Cerebellar cortex (tissue), 1 donor: ENCODE measurements at regions not wholly inside any gene's neighbourhood (a gene's known extent, or its start where the extent isn't known, plus 50 kb on each side); places are given as distances from the start of the nearest gene placed in this dataset.
"Not testable (repeated sequence)": the region's sequence is repeated elsewhere in the genome, so short reads cannot be mapped to it uniquely, and the experiment has no call there.

Source experiments
- DNase-seq: peaks from one replicate; pipeline ENCODE4 v3.0.0-alpha.2; 2015; ENCODE audit warnings: low spot score

DNA sequence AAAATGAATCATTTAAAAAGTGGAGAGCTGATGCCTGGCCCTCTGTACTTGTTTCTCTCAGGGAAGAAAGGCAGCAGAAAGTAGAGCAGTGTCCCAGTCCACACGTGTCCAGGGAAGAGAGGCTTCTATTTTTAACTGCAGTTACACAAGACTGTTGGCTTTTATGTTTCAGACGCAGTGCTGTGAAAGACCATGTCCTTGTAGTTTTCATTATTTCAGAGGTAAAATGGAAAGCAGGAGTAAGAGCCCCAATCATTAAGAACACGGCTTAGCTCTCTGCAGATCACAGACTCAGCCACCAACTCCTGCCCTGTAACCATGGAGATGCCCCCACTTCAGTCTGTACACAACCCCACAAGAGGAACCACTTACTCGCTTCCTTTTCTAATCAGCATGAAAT, 336.3 kb downstream of the DAD1 start:
- DNase-seq: peak; percentile 10

DNA sequence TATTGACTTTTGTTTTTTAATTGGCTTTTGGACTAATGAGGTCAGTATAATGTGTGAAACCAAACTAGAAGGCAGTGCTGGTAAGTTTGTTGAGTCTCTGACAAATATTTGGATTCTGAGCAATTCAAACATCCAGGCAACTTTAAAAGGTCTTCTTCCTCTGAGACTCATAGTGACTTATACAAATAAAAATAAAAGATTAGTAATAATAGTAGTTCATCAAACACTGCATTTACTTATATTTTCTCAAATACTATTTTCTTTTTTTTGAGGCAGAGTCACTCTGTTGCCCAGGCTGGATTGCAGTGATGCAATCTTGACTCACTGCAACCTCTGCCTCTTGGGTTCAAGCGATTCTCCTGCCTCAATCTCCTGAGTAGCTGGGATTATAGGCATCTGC, 337.9 kb downstream of the DAD1 start:
- DNase-seq: no peak

DNA sequence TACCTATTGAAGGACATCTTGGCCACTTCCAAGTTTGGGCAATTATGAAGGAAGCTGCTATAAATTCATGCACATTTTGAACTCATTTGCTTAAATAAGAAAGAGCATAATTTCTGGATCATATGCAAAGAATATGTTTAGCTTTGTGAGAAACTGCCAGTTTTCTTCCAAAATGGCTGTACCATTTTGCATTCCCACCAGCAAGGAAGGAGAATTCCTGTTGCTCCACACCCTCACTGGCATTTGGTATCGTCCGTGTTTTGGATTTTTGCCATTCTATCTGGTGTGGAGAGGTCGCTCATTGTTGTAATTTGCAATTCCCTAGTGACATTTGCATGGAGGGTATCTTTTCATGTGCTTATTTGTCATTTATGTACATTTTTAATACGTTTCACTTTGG, 339.3 kb downstream of the DAD1 start:
- DNase-seq: no peak

DNA sequence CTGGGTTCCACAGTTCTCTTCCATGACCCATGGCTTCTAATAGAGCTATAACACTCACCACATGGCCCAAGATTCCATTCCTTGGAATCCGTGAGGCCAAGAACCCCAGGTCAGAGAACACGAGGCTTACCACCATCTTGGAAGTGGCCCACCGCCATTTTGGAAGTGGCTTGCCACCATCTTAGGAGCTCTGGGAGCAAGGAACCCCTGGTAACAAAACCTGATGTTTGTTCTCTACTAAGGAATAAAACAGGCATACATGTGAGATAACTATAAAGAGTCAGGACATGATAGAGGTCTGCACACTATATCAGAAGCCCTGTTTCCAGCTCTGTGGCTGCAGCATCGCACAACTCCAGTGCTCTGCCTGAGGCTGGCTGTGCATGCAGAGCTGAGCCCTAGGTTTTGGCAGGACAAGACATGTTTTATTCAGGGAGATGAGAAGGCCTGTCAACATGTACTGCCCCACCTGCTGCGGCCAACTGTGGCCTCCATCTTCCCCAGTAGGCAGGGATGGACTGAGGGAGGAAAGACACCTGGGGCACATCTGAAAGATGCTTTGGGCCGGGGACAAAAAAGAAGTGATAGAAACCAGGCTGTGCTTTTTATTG, 344.9 kb downstream of the DAD1 start:
- DNase-seq: no peak

DNA sequence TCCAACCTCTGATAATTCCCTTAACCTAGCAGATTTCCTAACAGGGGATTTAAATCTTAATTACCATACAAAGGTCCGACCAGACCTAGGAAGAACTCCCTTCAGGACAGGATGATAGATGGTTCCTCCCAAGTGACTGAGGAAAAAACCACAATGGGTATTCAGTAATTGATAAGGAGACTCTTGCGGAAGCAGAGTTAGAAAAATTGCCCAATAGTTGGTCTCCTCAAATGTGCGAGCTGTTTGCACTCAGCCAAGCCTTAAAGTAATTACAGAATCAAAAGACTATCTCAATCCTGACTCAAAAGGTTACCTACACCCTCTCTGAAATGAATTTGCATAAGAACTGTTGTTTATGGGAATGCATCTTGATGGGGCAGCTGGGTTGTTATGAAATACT, 350.7 kb downstream of the DAD1 start:
- DNase-seq: not testable (repeated sequence)

DNA sequence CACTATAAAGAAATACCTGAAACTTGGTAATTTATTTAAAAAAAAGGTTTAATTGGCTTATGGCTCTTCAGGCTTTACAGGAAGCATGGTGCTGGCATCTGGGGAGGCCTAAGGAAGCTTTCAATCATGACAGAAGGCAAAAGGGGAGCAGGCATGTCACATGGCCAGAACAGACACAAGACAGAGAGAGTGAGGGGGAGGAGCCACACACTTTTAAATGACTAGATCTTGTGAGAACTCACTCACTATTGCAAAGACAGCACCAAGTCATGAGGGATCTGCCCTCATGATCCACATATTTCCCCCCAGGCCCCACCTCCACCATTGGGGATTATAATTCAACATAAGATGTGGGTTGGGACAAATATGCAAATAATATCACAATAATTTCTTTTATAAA, 355.6 kb downstream of the DAD1 start:
- no peak for DNase-seq

DNA sequence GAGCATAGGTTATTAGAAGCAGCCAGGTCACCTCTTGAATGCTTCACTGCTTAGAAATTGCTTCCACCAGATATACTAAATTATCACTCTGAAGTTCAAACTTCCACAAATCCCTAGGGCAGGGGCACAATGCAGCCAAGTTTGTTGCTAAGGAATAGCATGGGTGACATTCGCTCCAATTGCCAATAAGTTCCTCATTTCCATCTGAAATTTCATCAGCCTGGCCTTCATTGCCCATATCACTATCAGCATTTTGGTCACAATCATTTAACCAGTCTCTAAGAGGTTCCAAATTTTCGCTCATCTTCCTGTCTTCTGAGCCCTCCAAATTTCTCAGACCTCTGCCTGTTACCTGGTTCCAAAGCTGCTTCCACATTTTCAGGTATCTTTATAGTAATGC, 356.1 kb downstream of the DAD1 start:
- no peak for DNase-seq

DNA sequence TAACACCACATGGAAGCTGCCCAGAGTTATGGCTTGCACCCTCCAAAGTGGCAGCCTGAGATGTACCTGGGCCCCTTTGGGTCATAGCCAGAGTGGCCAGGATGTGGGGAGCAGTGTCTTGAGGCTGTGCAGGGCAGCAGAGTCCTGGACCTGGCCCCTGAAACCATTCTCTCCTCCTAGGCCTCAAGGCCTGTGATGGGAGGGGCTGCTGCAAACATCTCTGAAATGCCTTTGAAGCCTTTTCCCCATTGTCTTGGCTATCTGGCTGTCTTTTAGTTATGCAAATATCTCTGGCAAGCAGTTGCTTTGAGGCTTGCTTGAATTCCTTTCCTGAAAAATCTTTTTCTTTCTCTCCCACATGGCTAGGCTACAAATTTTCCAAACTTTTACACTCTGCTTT, 356.5 kb downstream of the DAD1 start:
- DNase-seq: no peak

DNA sequence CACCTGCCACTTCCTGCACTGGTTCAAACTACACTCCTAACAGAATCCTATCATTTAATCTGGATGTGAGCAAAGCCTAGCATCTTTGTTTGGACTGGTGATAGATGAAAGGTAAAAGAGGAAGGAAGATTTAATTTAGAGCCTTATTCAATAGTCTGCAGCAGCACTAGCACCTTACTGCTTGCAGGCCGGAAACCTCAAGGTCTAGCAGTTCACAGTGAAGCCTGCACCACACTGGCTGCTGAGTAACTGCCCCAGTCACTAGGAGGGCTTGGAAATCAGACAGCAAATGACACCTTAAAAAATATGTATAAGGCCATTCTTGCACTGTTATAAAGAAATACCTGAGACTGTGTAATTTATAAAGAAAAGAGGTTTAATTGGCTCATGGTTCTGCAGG, 358.0 kb downstream of the DAD1 start:
- no peak for DNase-seq

DNA sequence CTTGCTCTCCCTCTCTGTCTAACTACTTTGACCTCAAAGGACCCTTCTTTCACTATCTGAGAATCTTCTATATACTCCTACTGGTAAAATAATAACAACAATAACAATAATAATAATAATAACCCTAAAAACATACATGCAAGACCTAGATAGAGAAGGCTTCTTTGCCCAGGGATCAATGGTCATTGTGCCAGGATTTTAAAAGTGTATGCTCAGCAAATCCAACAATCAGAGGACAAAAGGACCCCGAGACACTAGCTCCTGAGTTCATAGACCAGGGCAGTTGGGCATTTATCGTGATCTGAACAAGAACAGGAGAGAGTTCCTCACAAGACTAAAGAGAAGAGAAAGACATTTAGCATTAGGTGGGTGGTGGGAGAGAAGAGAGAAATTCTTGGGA, 358.5 kb downstream of the DAD1 start:
- no peak for DNase-seq

DNA sequence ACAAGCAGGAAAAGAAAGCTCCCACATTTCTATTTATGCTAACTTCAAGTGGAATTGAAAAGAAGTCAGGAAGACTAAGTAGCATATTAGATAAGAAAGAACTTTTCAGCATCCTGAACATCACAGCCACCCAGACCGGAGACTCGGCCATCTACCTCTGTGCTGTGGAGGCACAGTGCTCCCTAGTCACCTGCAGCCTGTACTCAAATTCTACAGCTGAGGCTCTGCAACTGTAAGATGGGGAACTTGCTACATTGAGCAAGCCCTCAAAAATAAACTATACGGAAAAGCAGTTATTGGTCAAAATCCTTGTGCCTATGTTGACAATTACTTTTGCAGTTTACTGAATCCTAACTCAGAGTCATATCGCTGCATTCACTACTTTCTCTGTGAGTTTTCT, 361.9 kb downstream of the DAD1 start:
- no peak for DNase-seq

DNA sequence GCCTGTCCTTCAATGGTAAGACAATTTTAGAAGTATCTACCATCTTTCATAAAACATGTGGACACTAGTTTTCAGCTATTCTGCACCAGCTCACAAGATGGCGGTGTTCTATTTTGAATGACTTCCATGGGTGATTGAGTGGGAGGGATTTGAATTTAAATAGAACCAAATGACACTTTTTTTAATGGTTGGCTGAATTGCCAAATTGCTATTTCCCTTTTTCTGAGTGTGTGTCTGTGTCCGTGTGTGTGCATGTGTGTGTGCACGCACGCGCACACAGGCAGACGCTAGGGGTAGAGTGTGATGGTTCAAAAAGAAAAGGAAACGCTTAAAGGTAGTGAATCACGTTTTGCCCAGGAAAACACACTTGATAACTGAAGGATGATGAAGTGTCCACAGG, 362.6 kb downstream of the DAD1 start:
- no peak for DNase-seq

DNA sequence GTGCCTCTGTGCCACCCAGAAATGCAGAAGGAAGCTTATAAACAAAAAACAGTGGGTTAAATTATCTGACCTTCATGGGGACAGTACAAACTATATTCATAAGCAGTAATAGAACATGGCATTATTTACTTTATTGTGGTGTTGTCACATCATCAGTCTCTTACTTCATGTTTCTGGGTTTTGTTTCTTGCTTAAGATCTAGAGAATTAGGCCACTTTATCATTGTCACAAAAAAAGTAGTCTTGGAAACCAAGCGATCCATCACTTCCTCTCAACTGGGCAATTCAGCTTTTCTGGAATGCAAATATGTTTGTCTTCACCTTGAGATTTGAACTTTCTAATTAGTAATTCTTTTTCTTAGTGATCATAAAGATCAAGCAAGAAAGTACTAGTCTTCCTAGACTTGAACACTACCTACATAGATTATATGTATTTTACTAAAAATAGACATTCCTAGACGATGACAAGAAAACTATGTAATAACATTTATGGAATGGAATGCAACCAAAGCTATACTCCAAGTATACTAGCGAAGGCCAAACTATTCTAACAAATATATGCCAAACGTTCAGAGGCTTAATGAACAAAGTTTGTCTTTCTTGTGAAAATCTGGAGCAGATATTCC, 363.4 kb downstream of the DAD1 start:
- DNase-seq: no peak

DNA sequence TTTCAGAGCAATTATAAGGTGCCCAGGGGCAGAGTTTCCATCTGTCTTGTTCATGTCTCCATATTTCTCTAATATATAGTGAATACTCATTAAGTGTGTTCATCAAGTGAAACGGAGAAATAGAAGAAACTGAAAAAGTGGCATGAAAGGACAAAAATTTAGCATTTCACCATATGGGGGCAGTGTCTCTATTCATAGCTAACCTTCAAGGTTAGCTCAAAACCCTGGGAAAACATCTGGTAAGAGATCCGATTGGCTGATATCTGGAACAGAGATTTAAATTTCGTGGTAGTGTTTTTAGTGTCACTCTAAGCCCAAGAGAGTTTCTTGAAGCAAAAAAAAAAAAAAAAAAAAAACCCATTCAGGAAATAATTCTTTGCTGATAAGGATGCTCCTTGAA, 367.5 kb downstream of the DAD1 start:
- DNase-seq: no peak

DNA sequence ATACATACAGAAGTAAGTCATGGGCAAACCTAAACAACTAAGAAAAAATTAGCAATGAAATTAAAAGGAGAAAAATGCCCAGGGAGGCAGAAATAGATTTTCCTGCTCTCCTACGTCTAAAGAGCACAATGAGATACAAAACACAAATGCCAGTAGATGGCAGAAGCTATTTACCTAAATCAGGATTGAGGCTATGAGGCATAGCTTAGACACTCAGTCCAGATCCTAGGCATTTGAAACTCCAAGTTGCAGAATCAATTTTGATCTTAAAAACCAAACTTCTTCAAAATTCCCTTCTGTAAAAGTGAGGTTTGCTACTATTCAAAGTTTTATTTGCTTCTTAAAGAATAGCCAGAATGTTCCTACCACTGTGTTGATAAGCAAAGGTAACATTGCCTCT, 368.6 kb downstream of the DAD1 start:
- DNase-seq: no peak

DNA sequence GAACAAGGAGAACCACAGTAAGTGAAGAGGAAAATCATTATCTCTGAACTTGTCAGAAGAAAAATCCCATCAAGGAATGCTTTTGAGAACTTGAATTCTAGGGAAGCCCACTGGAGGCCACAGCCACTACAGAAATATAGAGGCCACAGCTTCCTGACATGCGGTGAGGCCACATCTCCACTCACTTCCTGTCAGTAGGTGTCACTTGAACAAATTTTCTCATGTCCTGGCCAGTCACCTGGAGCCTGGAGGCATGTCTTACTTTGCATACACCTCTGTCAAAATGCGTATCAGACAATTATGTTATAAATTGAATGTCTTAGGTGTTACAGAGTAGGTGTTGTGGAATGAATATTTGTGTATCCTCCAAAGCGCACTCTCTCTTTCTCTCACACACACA, 370.3 kb downstream of the DAD1 start:
- DNase-seq: no peak

DNA sequence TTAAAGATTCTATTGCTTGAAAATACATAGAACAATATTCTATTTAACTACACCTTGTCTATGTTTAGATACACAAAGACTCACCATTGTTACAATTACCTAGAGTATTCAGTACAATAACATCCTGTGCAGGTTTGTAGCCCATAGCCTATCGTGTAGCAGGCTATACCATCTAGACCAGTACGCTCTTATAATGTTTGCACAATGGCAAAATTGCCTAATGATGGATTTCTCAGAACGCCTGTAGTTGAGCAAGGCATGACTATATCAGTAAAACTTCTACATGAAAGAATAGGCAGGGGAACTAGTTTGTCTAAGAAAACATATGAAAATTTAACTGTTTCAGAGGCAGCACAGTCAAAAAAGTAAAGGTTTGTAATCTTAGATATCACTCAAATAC, 375.9 kb downstream of the DAD1 start:
- DNase-seq: no peak

DNA sequence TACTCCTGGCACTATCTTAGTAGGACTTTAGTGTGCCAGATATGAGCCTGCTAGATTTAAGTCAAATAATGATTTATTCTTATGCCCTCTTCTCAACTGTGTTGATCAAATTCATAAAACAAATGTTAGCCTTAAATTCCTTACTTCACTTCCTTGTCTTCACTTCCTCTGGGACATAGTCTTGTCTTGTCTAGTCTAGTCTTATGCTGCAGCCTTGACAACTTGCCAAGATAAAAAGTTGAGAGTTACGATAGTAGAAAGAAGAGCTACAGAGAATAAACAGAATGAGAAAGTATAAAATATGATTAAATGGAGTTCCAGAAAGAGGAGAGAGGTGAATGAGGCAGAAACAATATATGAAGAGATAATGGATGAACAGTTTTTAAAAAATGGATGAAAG, 378.1 kb downstream of the DAD1 start:
- no peak for DNase-seq

DNA sequence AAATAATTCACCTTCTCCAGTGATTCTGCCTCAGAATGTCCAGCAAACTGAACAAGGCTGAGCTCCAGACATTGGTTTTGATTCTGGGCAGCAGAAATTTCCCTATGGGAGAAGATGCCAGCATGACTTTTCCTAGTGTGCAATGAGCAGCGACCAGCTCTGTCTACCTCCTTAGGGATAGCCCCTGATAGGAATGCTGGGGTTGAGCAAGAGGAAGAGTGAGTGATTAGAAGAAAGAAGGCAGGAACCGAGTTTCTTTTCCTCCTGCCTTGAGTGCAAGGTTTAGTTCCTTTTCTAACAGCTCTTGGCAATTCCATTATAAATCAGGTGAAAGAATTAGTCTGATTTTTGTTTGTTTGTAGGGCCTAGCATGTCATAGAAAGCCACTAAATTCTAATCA, 379.0 kb downstream of the DAD1 start:
- no peak for DNase-seq

DNA sequence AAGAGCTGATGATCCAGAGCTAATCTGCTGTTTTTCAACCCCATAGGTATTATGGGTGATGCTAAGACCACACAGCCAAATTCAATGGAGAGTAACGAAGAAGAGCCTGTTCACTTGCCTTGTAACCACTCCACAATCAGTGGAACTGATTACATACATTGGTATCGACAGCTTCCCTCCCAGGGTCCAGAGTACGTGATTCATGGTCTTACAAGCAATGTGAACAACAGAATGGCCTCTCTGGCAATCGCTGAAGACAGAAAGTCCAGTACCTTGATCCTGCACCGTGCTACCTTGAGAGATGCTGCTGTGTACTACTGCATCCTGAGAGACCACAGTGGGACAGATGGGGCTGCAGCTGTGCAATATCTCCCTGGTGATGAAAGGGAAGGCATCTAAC, 386.0 kb downstream of the DAD1 start:
- DNase-seq: no peak

DNA sequence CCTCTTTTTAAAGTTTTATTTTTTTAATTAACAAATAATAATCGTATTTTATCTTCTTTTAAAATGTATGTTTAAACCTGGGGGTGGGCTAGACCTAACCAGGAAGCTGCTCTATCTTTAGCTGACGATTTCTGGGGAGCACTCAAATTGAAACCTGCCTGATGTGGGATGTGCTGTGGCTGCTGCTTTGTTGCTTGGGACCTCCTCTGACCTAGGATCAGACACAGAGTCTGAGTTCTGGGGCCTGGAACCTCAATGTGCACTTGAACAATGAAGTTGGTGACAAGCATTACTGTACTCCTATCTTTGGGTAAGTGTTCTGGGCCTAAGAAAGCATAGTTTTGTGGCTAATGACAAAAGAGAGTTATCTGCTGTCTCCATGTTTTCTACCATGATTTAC, 386.7 kb downstream of the DAD1 start:
- DNase-seq: no peak

DNA sequence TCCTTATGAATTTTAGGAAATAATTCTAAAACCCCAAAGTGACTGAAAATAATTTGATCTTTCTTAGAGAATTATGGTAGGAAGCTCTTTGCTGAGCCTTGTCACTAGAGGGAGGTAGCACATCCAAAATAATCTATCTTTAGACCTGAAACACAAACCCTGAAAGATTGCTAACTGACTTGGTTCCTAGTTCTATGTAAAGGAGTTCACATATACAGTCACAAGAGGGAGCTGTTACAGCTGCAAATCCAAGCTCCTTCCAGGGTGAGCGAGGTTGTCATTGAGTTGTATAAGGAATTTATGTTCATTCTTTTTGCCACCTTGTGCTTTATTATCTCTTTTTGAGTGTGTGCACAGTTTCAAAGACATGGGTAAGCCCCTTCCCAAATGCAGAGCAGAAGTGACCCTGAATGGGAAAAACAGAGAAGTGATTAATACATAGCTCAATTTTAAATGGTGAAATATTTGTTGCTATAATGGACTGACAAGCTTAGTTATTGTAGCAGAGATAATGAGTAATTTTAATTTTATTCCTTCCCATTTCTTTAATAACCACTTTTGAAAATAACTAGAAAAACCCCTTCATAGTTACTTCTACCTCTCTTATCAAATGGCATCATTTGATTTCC, 387.9 kb downstream of the DAD1 start:
- DNase-seq: peak; percentile 26

DNA sequence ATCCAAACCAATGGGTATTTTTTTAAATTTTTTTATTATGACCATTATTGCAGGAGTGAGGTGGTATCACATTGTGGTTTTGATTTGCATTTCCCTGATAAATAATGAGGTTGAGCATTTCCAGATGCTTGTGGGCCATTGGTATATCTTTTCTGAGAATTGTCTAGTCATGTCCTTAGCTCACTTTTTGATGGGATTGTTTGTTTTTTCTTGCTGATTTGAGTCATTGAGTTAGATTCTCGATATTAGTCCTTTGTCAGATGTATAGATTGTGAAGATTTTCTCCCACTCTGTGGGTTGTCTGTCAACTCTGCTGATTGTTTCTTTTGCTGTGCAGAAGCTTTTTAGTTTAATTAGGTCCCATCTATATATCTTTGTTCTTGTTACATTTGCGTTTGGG, 388.9 kb downstream of the DAD1 start:
- not testable (repeated sequence) for DNase-seq

DNA sequence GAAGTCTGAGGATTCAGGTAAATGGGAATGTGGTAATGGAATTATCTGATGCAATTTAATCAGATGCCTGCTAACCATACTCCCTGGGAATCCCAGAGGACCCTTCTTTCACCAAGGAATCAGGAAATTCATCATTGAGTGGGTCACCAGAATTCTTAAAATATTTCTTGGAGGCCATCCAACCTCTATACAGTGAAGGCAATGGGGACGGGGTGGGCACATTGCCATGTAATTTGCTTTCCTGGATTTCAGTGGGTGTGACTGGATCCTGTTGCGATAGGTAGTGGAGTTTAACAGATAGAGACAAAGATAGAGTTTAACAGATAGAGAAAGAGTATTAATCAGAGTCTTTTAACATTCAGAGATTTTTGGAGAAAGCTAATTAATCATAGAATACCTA, 394.4 kb downstream of the DAD1 start:
- no peak for DNase-seq
